GM12892 (cell line): ENCODE measurements at regions not wholly inside any gene's neighbourhood (a gene's known extent, or its start where the extent isn't known, plus 50 kb on each side); places are given as distances from the start of the nearest gene placed in this dataset.

Experiments
- POLR2A ChIP-seq: IDR thresholded peaks from 2 replicates; pipeline ENCODE4 v1.6.1; 2011; ENCODE audit warnings: low read depth, low read length, control low read depth
- POLR2AphosphoS5 ChIP-seq: IDR thresholded peaks from 2 replicates; pipeline ENCODE4 v1.6.1; 2011; ENCODE audit warnings: low read depth, low read length, control low read depth

GRCh38 chr6:67706388-67706787 lies 928.7 kb upstream of the ADGRB3 start:
- TF ChIP-seq POLR2A (no peak), POLR2AphosphoS5 (no peak)
